ENCODE measurements at regions not wholly inside any gene's neighbourhood (a gene's known extent, or its start where the extent isn't known, plus 50 kb on each side); places are given as distances from the start of the nearest gene placed in this dataset.
"Not testable (repeated sequence)": the region's sequence is repeated elsewhere in the genome, so short reads cannot be mapped to it uniquely, and the experiment has no call there.

GRCh38 chr2:85969367-85969766, 80.6 kb upstream of the ST3GAL5 start:
- DNase-seq (ENCODE audit: low read depth, low spot score); H3K27ac ChIP-seq: not testable (repeated sequence)

- not testable (repeated sequence) for H3K27ac ChIP-seq; DNase-seq (ENCODE audit: low read depth, low spot score)
These were observed 77.0 kb upstream of the ST3GAL5 start for GRCh38 chr2:85965770-85966169.

GRCh38 chr2:85963747-85964418, 75.1 kb upstream of the ST3GAL5 start:
- H3K27ac ChIP-seq; DNase-seq (ENCODE audit: low read depth, low spot score): not testable (repeated sequence)

GRCh38 chr2:85963068-85963467, 74.3 kb upstream of the ST3GAL5 start:
- no peak for DNase-seq (ENCODE audit: low read depth, low spot score)
- H3K27ac ChIP-seq, result no peak overlapping the region

- DNase-seq (ENCODE audit: low read depth, low spot score), result no peak
- H3K27ac ChIP-seq, result no peak overlapping the region
These were observed 73.0 kb upstream of the ST3GAL5 start for GRCh38 chr2:85961754-85962153.

- DNase-seq (ENCODE audit: low read depth, low spot score), result no peak
- H3K27ac ChIP-seq, result no peak overlapping the region
These were observed 72.3 kb upstream of the ST3GAL5 start for GRCh38 chr2:85961053-85961452.

- H3K27ac ChIP-seq, result no peak overlapping the region
- no peak for DNase-seq (ENCODE audit: low read depth, low spot score)
These were observed 71.0 kb upstream of the ST3GAL5 start for GRCh38 chr2:85959826-85960225.

GRCh38 chr2:85959185-85959584, 70.4 kb upstream of the ST3GAL5 start:
- no peak overlapping the region for H3K27ac ChIP-seq
- DNase-seq (ENCODE audit: low read depth, low spot score), result no peak

GRCh38 chr2:85958731-85959130, 69.9 kb upstream of the ST3GAL5 start:
- no peak for DNase-seq (ENCODE audit: low read depth, low spot score)
- H3K27ac ChIP-seq, result no peak overlapping the region

- DNase-seq (ENCODE audit: low read depth, low spot score), result no peak
- H3K27ac ChIP-seq, result peak overlapping the region; percentile 63
These were observed 68.5 kb upstream of the ST3GAL5 start for GRCh38 chr2:85957256-85957655.

GRCh38 chr2:85956646-85957039, 67.9 kb upstream of the ST3GAL5 start:
- DNase-seq (ENCODE audit: low read depth, low spot score), result no peak
- peak overlapping the region; percentile 63 for H3K27ac ChIP-seq

- no peak for DNase-seq (ENCODE audit: low read depth, low spot score)
- H3K27ac ChIP-seq, result peak overlapping the region; percentile 63
These were observed 66.0 kb upstream of the ST3GAL5 start for GRCh38 chr2:85954590-85955458.

GRCh38 chr2:85954192-85954589, 65.4 kb upstream of the ST3GAL5 start:
- no peak overlapping the region for H3K27ac ChIP-seq
- no peak for DNase-seq (ENCODE audit: low read depth, low spot score)

GRCh38 chr2:85953476-85953875, 64.7 kb upstream of the ST3GAL5 start:
- no peak overlapping the region for H3K27ac ChIP-seq
- no peak for DNase-seq (ENCODE audit: low read depth, low spot score)

- no peak overlapping the region for H3K27ac ChIP-seq
- DNase-seq (ENCODE audit: low read depth, low spot score), result no peak
These were observed 63.5 kb upstream of the ST3GAL5 start for GRCh38 chr2:85952196-85952734.

GRCh38 chr2:85951351-85952067, 62.7 kb upstream of the ST3GAL5 start:
- no peak for DNase-seq (ENCODE audit: low read depth, low spot score)
- no peak overlapping the region for H3K27ac ChIP-seq

- no peak for DNase-seq (ENCODE audit: low read depth, low spot score)
These were observed 62.0 kb upstream of the ST3GAL5 start for GRCh38 chr2:85950743-85951142.

GRCh38 chr2:85949280-85949679, 60.5 kb upstream of the ST3GAL5 start:
- no peak overlapping the region for H3K27ac ChIP-seq
- DNase-seq (ENCODE audit: low read depth, low spot score), result no peak

More at GRCh38 chr2:85950743-85951142, 62.0 kb upstream of the ST3GAL5 start:
- H3K27ac ChIP-seq, result no peak overlapping the region

GRCh38 chr2:85947593-85947992, 58.8 kb upstream of the ST3GAL5 start:
- no peak overlapping the region for H3K27ac ChIP-seq
- no peak for DNase-seq (ENCODE audit: low read depth, low spot score)

- no peak for DNase-seq (ENCODE audit: low read depth, low spot score)
- H3K27ac ChIP-seq, result no peak overlapping the region
These were observed 56.8 kb upstream of the ST3GAL5 start for GRCh38 chr2:85945586-85945985.

GRCh38 chr2:85945172-85945571, 56.4 kb upstream of the ST3GAL5 start:
- no peak overlapping the region for H3K27ac ChIP-seq
- no peak for DNase-seq (ENCODE audit: low read depth, low spot score)
